ENCODE measurements at regions not wholly inside any gene's neighbourhood (a gene's known extent, or its start where the extent isn't known, plus 50 kb on each side); places are given as distances from the start of the nearest gene placed in this dataset.

GRCh38 chr4:38302910-38303309 is 342.7 kb downstream of the PTTG2 start:
- TF ChIP-seq POLR2A (IDR thresholded peaks at IDR 0.05) (no peak), CTCF (IDR thresholded peaks at IDR 0.05) (no peak)
